ENCODE measurements at regions not wholly inside any gene's neighbourhood (a gene's known extent, or its start where the extent isn't known, plus 50 kb on each side); places are given as distances from the start of the nearest gene placed in this dataset.

DNA sequence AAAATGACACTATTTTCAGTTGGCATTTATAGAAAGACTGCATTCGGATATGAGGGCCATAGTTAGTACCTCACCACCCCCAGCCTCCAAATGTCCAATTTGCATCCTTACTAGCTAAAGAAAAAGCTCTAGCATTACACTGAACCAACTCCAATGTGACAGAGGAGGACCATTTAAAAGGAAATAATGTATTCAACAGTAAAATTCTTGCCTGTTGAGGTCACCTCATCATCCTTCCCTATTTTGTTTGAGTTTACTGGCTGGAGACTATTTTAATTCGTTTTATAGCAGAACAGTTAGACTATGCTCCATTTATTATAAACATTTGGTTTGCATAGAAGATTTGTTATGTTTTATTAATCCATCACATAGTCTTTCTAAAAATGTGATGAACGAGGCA is 88.2 kb upstream of the PPARGC1A start:
- TF ChIP-seq CTCF (conservative IDR thresholded peaks at IDR 0.05; ENCODE audit: low read depth, low read length) (no peak), EZH2 (IDR thresholded peaks at IDR 0.05; ENCODE audit: low read length, unreplicated experiment) (no peak), EZH2phosphoT487 (IDR thresholded peaks at IDR 0.05; ENCODE audit: borderline replicate concordance, low read length) (no peak)
